H1 (cell line): ENCODE measurements at regions not wholly inside any gene's neighbourhood (a gene's known extent, or its start where the extent isn't known, plus 50 kb on each side); places are given as distances from the start of the nearest gene placed in this dataset.

Source experiments
- CTCF ChIA-PET: fragments of 300-600 bp; sonication (Branson Sonifier 250); formaldehyde crosslinking; loops from one replicate; lab custom pipeline; 2021; ENCODE audit not compliant: partially characterized antibody; lab: Charles Lee
- POLR2A ChIA-PET: fragments of 300-600 bp; sonication (Branson Sonifier 250); formaldehyde crosslinking; loops from one replicate; lab custom pipeline; 2021; ENCODE audit warnings: inconsistent platforms; ENCODE audit not compliant: partially characterized antibody; lab: Charles Lee
- DNase-seq, 2 experiments: peaks; one replicate each; pipeline versions ENCODE4 v3.0.0 to v3.0.0-alpha.2; 2010 to 2022; ENCODE audit warnings: low spot score in 2 of 2, low read depth in 1 of 2, mixed read lengths in 1 of 2
- FAIRE-seq: peaks from 2 replicates; lab custom pipeline; 2011; peaks lifted over from hg19 to GRCh38; lab: Jason Lieb, UNC
- H2AFZ ChIP-seq: 2 replicates; pipeline ENCODE4 v1.8.1; 2012; ENCODE audit warnings: low read length, inconsistent platforms
- H2AK5ac ChIP-seq: 2 replicates; pipeline ENCODE4 v1.6.1; 2013; ENCODE audit warnings: low read depth, low read length
- H2BK120ac ChIP-seq: replicated peaks from 2 replicates; pipeline ENCODE3; 2013; ENCODE audit warnings: low read depth, low read length, inconsistent platforms
- H2BK12ac ChIP-seq: 2 replicates; pipeline ENCODE4 v1.6.1; 2013; ENCODE audit warnings: low read depth, low read length
- H2BK15ac ChIP-seq: 2 replicates; pipeline ENCODE4 v1.6.1; 2013; ENCODE audit warnings: low read length
- H2BK20ac ChIP-seq: 2 replicates; pipeline ENCODE4 v1.6.1; 2013; ENCODE audit warnings: low read length
- H2BK5ac ChIP-seq: 2 replicates; pipeline ENCODE4 v1.6.1; 2013; ENCODE audit warnings: low read depth, low read length
- H3K14ac ChIP-seq: 2 replicates; pipeline ENCODE4 v1.6.1; 2013; ENCODE audit warnings: inconsistent platforms; ENCODE audit not compliant: insufficient read length
- H3K18ac ChIP-seq: 2 replicates; pipeline ENCODE4 v1.6.1; 2013; ENCODE audit warnings: low read length; ENCODE audit errors: extremely low read depth
- H3K23ac ChIP-seq: 2 replicates; pipeline ENCODE4 v1.6.1; 2013; ENCODE audit warnings: inconsistent platforms; ENCODE audit not compliant: insufficient read length
- H3K23me2 ChIP-seq: 2 replicates; pipeline ENCODE4 v1.6.1; 2013; ENCODE audit warnings: low read depth, low read length
- H3K27ac ChIP-seq: 2 replicates; pipeline ENCODE4 v1.6.1; 2011; ENCODE audit warnings: low read depth, low read length, inconsistent platforms
- H3K27me3 ChIP-seq, 4 experiments: replicated peaks in 1 of 4; 1 replicate in 1 of 4; 2 replicates in 3 of 4; pipeline versions ENCODE4 v1.6.1 to v1.8.1; 2011 to 2013; ENCODE audit warnings: low read length in 3 of 4, mild to moderate bottlenecking in 3 of 4, inconsistent platforms in 2 of 4, mixed read lengths in 2 of 4, moderate library complexity in 1 of 4; ENCODE audit not compliant: control insufficient read depth in 3 of 4, insufficient read depth in 3 of 4; ENCODE audit errors: extremely low read depth in 1 of 4
- H3K36me3 ChIP-seq, 4 experiments: 2 replicates each; pipeline versions ENCODE4 v1.6.1 to v1.8.1; 2011 to 2013; ENCODE audit warnings: mild to moderate bottlenecking in 4 of 4, low read length in 3 of 4, moderate library complexity in 2 of 4, control low read depth in 1 of 4, inconsistent platforms in 1 of 4; ENCODE audit not compliant: insufficient read depth in 4 of 4, control insufficient read depth in 2 of 4
- H3K4ac ChIP-seq: replicated peaks from 2 replicates; pipeline ENCODE3; 2013; ENCODE audit warnings: low read length, low read depth, mixed read lengths, inconsistent platforms; ENCODE audit not compliant: insufficient read length
- H3K4me1 ChIP-seq, 4 experiments: replicated peaks in 1 of 4; 1 replicate in 1 of 4; 2 replicates in 3 of 4; pipeline versions ENCODE4 v1.6.1 to v1.8.1; 2011 to 2013; ENCODE audit warnings: low read length in 3 of 4, inconsistent platforms in 2 of 4, mixed read lengths in 1 of 4; ENCODE audit not compliant: insufficient read depth in 4 of 4, control insufficient read depth in 3 of 4
- H3K4me2 ChIP-seq, 2 experiments: 2 replicates each; pipeline versions ENCODE4 v1.6.1 to v1.8.1; 2011 to 2013; ENCODE audit warnings: low read depth in 2 of 2, low read length in 2 of 2, control low read depth in 1 of 2, inconsistent platforms in 1 of 2, mild to moderate bottlenecking in 1 of 2; ENCODE audit not compliant: insufficient read depth in 1 of 2
- H3K4me3 ChIP-seq, 4 experiments: fragments of 200-600, 300-600 bp in 1 of 4; sonication (generic), shearing (Covaris generic), sonication (Bioruptor Twin) in 1 of 4; 2 replicates each; pipeline versions ENCODE4 v1.5.1 to v1.8.1; 2011 to 2016; ENCODE audit warnings: low read length in 4 of 4, low read depth in 3 of 4, control low read depth in 2 of 4, inconsistent platforms in 2 of 4, mild to moderate bottlenecking in 2 of 4, mixed read lengths in 1 of 4, moderate library complexity in 1 of 4; ENCODE audit not compliant: insufficient read depth in 2 of 4; ENCODE audit errors: extremely low read depth in 1 of 4
- H3K56ac ChIP-seq: replicated peaks from 2 replicates; pipeline ENCODE3; 2013; ENCODE audit warnings: low read depth, mild to moderate bottlenecking, mixed read lengths, low read length, inconsistent platforms; ENCODE audit not compliant: insufficient read length
- H3K79me1 ChIP-seq: 2 replicates; pipeline ENCODE4 v1.6.1; 2013; ENCODE audit warnings: low read depth, low read length, control low read depth
- H3K79me2 ChIP-seq, 2 experiments: 2 replicates each; pipeline versions ENCODE4 v1.6.1 to v1.8.1; 2012 to 2013; ENCODE audit warnings: low read length in 2 of 2, mild to moderate bottlenecking in 2 of 2, inconsistent platforms in 1 of 2; ENCODE audit not compliant: insufficient read depth in 2 of 2, control insufficient read depth in 1 of 2
- H3K9ac ChIP-seq, 4 experiments: replicated peaks in 1 of 4; 1 replicate in 1 of 4; 2 replicates in 3 of 4; pipeline versions ENCODE4 v1.6.1 to v1.8.1; 2011 to 2013; ENCODE audit warnings: low read depth in 3 of 4, low read length in 3 of 4, control low read depth in 2 of 4, mild to moderate bottlenecking in 2 of 4, moderate library complexity in 2 of 4, inconsistent platforms in 1 of 4; ENCODE audit errors: extremely low read depth in 1 of 4
- H3K9me3 ChIP-seq, 2 experiments: 2 replicates each; pipeline versions ENCODE4 v1.6.1 to v1.8.1; 2012 to 2013; ENCODE audit warnings: mild to moderate bottlenecking in 2 of 2, moderate library complexity in 2 of 2, control low read depth in 1 of 2, inconsistent platforms in 1 of 2, low read depth in 1 of 2, low read length in 1 of 2, mixed read lengths in 1 of 2; ENCODE audit not compliant: insufficient read depth in 2 of 2
- H4K20me1 ChIP-seq, 2 experiments: replicated peaks in 1 of 2; 2 replicates each; pipeline versions ENCODE3 to v1.8.1; 2011 to 2013; ENCODE audit warnings: inconsistent platforms in 2 of 2, low read length in 2 of 2, mild to moderate bottlenecking in 1 of 2; ENCODE audit not compliant: insufficient read depth in 2 of 2, control insufficient read depth in 1 of 2
- H4K5ac ChIP-seq: 2 replicates; pipeline ENCODE4 v1.6.1; 2013; ENCODE audit warnings: low read length, low read depth, mixed read lengths, inconsistent platforms; ENCODE audit not compliant: insufficient read length
- H4K8ac ChIP-seq: 2 replicates; pipeline ENCODE4 v1.8.0; 2013; ENCODE audit warnings: mild to moderate bottlenecking, moderate library complexity, low read length, inconsistent platforms; ENCODE audit not compliant: insufficient read depth; ENCODE audit errors: extremely low read depth
- H4K91ac ChIP-seq: replicated peaks from 2 replicates; pipeline ENCODE3; 2013; ENCODE audit warnings: low read length, mixed read lengths, inconsistent platforms; ENCODE audit not compliant: insufficient read length
- SIN3A ChIP-seq, 2 experiments: IDR thresholded peaks in 1 of 2; conservative IDR thresholded peaks in 1 of 2; 2 replicates each; pipeline ENCODE4 v1.6.1; 2011 to 2012; ENCODE audit warnings: low read length in 2 of 2, improper control_type of control experiment in 1 of 2, low read depth in 1 of 2, mild to moderate bottlenecking in 1 of 2
- WGBS, 2 experiments: shearing (Covaris generic) in 1 of 2; methylation state at CpG; one replicate each; pipeline versions ENCODE4 v1.1.6 to v1.1.7; 2013 to 2015; ENCODE audit warnings: low lambda C conversion rate in 2 of 2, mixed read lengths in 2 of 2, inconsistent platforms in 1 of 2, low coverage in 1 of 2, missing lambda C conversion rate in 1 of 2; ENCODE audit not compliant: insufficient replicate concordance in 2 of 2, insufficient coverage in 1 of 2, insufficient read length in 1 of 2; ENCODE audit errors: extremely low coverage in 1 of 2, missing lambda C conversion rate in 1 of 2; 5-methylcytosine and 5-hydroxymethylcytosine counted together

- H4K91ac ChIP-seq, result no peak overlapping the region
- H4K8ac ChIP-seq, result no peak overlapping the region
- TF ChIP-seq SIN3A (conservative IDR thresholded peaks at IDR 0.05 in 1 of 2, IDR thresholded peaks at IDR 0.05 in 1 of 2; ENCODE audit: low read depth in 1 of 2, low read length in 2 of 2), result no peak
- no peak overlapping the region for H2BK120ac ChIP-seq
- H3K4ac ChIP-seq, result no peak overlapping the region
- H2BK15ac ChIP-seq, result no peak overlapping the region
- H2BK5ac ChIP-seq, result no peak overlapping the region
- H2BK12ac ChIP-seq, result no peak overlapping the region
- no peak overlapping the region for H3K4me2 ChIP-seq
- no peak overlapping the region for H3K56ac ChIP-seq
- H3K4me3 ChIP-seq, result no peak overlapping the region
- WGBS, 2 experiments, result 93% methylated on average over 1 of the region's 1 CpG; no CpG with 5 or more reads in 1 of the 2 experiments
- no peak overlapping the region for H3K27ac ChIP-seq
- no peak overlapping the region for H2AFZ ChIP-seq
- no peaks in the 10 kb centered on the region for H3K79me2 ChIP-seq
- no peak overlapping the region for H2BK20ac ChIP-seq
- H3K9ac ChIP-seq, result no peak overlapping the region
- H3K79me1 ChIP-seq, result no peaks in the 10 kb centered on the region
- H3K4me1 ChIP-seq, result no peaks in the 10 kb centered on the region
- DNase-seq (no peak), FAIRE-seq (no peak)
- no peak overlapping the region for H3K14ac ChIP-seq
- POLR2A ChIA-PET, result no interaction called here
- no peaks in the 10 kb centered on the region for H4K20me1 ChIP-seq
- no peak overlapping the region for H3K18ac ChIP-seq
- H3K27me3 ChIP-seq, result no peaks in the 10 kb centered on the region
- peaks cover 4 to 5% of the 10 kb centered on the region in 2 experiments; a peak in 3 of 4 replicates for H3K9me3 ChIP-seq
- H3K23ac ChIP-seq, result no peak overlapping the region
- H4K5ac ChIP-seq, result no peak overlapping the region
- H2AK5ac ChIP-seq, result no peak overlapping the region
- H3K36me3 ChIP-seq, result no peaks in the 10 kb centered on the region
- CTCF ChIA-PET, result interaction anchor here (0.6 to 1.5 kb wide), 2 partner anchors 9 to 396 kb away, joined by 3 to 4 read pairs; no protein-coding TSS in a partner anchor
- no peaks in the 10 kb centered on the region for H3K23me2 ChIP-seq
Observed at GRCh38 chr4:179029683-179030082, 1587.4 kb upstream of the AGA start.
